Activated CD4-positive, alpha-beta T cell treated with anti-CD3 and anti-CD28 coated beads, Interleukin-10, Interleukin-2, amounts not matched to agents 100 ng/mL and 50 ng/mL, durations not matched to agents 16 hours and 8 hours (primary cell): ENCODE measurements at regions not wholly inside any gene's neighbourhood (a gene's known extent, or its start where the extent isn't known, plus 50 kb on each side); places are given as distances from the start of the nearest gene placed in this dataset.
"Not testable (repeated sequence)": the region's sequence is repeated elsewhere in the genome, so short reads cannot be mapped to it uniquely, and the experiment has no call there.

Experiments
- DNase-seq: peaks from one replicate; pipeline ENCODE4 v3.0.0-alpha.2; 2020

DNA sequence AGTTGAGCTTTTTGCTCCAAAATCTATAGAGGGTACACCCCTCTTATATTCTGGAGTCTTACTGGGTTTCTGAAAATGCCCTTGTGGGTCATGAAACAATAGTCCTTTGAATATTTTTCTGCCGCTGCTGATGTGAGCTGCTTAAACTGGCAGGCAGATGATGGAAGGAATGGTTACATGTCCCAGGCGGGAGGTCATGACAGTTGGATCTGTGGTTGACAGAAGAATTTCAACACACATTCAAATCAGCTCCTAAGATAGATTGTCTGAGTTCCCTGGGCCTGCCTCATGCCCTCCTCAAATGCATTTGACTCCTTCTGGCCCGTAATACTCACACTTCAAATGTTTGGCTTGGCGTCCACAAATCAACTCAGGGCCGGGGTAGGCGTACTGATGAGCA lies 105.0 kb upstream of the IKBKE start:
- not testable (repeated sequence) for DNase-seq

- not testable (repeated sequence) for DNase-seq
Measured at GRCh38 chr1:206366131-206366530, 104.1 kb upstream of the IKBKE start.

GRCh38 chr1:206366772-206367171 lies 103.5 kb upstream of the IKBKE start:
- DNase-seq: not testable (repeated sequence)

GRCh38 chr1:206367955-206368622 lies 102.2 kb upstream of the IKBKE start:
- DNase-seq: not testable (repeated sequence)

GRCh38 chr1:206374725-206375124 lies 95.6 kb upstream of the IKBKE start:
- DNase-seq: not testable (repeated sequence)

- not testable (repeated sequence) for DNase-seq
Measured at GRCh38 chr1:206375552-206375951, 94.7 kb upstream of the IKBKE start.

DNA sequence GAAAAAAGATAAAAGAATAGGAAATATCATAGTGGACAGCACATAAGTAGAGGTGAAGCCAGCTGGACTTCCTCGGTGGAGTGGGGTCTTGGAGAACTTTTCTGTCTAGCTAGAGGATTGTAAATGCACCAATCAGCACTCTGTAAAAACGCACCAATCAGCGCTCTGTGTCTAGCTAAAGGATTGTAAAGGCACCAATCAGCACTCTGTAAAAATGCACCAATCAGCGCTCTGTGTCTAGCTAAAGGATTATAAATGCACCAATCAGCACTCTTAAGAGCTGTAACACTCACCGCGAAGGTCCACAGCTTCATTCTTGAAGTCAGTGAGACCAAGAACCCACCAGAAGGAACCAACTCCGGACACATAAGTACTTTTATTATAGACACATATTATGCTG lies 91.8 kb upstream of the IKBKE start:
- DNase-seq: not testable (repeated sequence)

DNA sequence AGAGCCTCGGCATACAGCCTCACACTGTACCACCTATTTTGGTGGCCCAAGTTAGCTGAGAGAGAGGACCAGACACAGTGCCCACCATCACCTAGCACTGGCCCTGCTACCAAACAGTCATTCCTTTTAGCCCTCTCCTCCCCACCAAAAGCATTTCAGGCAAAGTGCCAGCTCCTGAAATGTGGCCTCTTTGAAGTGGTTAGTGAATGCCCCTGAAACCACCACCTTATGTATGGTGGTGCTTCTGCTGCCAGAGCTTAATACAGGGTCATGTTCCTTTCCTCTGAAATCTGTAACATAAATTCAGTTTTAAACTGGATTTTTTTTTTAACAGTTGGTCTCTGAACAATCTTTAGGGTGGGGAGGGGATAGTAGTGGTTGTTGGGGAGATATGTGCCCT lies 91.0 kb upstream of the IKBKE start:
- not testable (repeated sequence) for DNase-seq

- DNase-seq: peak; percentile 42
Measured at GRCh38 chr1:206380163-206380790, 90.0 kb upstream of the IKBKE start.

DNA sequence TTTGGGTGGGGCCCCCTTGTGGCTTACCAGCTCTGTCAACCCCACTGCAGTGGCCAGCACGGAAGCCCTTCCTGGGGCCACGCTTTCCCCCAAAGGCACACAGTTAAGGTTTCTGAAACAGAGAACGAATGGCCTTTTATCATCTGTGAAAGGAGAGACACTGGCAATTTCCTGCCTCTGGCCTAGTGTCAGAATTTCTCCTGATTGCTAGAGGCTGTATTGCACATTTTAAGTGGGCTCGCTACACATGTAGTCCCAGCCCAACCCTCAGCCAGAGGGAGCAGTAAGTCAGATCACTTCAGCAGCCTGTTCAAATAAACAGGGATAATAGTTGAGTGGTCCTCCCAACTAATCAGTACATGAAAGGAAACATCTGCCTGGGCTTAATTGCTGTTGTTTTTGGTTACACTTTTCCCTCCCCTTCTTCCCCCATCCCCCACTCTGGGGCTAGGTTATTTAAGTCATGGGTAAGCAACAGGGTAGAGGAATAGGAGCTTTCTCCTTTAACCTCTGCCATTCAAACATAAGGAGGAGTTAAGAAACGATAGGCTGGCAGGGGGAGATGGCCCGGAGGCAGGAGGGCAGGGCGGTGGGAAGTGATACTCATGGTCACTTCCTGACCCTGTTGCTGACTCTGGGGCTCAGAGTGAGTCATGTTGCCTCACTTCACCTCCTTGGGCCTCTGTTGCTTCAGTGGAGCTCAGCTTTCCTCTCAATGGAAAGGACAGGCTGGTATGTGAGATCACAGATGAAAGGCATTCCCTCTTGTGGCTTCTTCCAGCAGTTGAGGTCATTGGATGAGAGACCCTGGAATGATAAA lies 89.3 kb upstream of the IKBKE start:
- DNase-seq: peak; percentile 49

DNA sequence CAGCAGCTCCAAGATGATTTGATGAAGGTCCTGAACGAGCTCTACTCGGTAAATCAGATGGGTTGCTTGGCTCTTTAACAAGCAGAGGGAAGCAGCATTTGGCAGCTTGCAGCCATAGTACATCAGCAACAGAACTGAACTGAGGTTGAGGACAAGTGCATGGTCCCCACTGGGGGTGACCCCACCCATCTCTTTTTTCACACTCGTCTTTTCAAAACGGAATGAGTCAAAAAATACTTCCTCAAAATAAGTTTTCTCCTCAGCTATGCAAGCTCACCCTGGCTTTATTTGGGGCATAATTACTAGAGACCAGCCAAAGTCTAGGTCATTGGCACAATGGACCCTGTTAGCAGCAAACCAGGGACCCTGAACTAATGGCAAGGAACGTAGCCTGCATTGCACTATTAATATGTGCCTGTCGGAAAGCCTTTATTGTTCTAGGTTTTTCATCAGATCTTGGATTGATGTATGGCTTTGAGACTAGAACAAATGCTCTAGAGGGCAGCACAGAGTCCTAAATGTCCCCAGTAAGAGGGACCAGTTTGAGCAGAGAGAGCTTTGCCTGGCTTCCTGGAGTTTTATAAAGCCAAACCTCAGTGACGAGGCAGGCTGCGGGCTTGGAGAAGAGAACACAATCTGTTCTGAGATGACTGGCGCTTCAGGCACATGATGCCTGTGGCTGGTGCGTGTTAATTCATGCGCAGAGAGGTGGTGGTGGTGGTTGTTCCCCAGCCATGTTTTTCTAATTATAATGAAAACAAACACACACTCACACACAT lies 86.1 kb upstream of the IKBKE start:
- DNase-seq: peak; percentile 82

GRCh38 chr1:206384891-206385290 lies 85.4 kb upstream of the IKBKE start:
- DNase-seq: not testable (repeated sequence)

DNA sequence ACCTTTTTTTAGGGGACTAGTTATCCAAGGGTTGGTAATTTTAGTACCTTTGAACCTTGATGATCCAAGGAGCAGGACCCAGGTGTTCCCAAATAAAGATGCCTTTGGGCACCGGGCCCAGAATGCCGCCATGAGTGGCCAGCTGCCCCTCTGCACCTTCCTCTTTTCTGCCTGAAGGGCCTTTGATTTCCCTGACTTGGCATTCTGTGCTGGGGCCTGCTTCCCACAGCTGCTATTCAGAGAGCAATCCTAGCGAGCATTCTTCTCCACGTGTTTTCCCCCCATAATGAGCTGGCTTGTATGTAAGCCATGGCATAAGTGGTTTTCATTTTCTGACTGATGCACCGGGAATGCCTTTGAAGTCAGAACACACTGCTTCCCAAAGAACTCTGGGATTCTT lies 82.6 kb upstream of the IKBKE start:
- DNase-seq: not testable (repeated sequence)

- not testable (repeated sequence) for DNase-seq
Measured at GRCh38 chr1:206391903-206392302, 78.4 kb upstream of the IKBKE start.

GRCh38 chr1:206397501-206397900 lies 72.8 kb upstream of the IKBKE start:
- not testable (repeated sequence) for DNase-seq

- DNase-seq: not testable (repeated sequence)
Measured at GRCh38 chr1:206398261-206398660, 72.0 kb upstream of the IKBKE start.

DNA sequence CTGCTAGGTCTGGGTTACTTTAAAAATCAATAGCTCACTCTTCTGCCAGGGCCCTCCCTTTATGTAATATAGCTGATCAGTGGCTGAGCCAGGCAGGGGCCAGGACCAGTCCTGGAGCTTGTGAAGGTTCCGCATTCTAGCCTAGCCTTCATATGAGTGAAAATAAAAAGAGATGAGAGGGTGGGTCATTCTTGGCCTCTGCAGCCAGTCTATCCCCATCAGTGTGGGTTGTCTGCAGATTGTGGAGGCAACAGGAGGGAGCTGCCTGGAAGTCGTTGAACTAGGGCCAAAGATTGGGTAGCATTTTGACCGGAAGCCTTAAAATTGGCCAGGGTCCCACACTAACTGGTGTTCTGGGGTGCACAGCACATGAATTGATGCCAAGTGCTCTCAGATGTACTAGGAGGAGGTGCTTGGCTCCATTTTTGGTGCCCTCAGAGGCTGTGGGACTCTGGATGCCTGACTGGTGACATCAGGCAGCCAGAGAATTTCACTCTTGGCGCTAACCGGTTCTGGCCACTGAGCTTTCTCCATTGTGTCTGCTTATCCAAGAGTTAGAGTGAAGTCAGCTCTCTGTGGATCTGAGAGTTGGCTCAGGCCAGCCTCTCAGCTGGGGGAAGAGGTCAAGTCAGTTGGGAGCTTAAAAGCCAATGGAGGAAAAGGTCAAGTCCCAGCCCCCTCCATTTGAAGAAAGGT lies 66.5 kb upstream of the IKBKE start:
- not testable (repeated sequence) for DNase-seq

GRCh38 chr1:206404309-206405027 lies 65.8 kb upstream of the IKBKE start:
- not testable (repeated sequence) for DNase-seq

GRCh38 chr1:206405282-206405681 lies 65.0 kb upstream of the IKBKE start:
- not testable (repeated sequence) for DNase-seq

GRCh38 chr1:206408371-206409288 lies 61.6 kb upstream of the IKBKE start:
- DNase-seq: peak; percentile 16
